ENCODE measurements at regions not wholly inside any gene's neighbourhood (a gene's known extent, or its start where the extent isn't known, plus 50 kb on each side); places are given as distances from the start of the nearest gene placed in this dataset.

DNA sequence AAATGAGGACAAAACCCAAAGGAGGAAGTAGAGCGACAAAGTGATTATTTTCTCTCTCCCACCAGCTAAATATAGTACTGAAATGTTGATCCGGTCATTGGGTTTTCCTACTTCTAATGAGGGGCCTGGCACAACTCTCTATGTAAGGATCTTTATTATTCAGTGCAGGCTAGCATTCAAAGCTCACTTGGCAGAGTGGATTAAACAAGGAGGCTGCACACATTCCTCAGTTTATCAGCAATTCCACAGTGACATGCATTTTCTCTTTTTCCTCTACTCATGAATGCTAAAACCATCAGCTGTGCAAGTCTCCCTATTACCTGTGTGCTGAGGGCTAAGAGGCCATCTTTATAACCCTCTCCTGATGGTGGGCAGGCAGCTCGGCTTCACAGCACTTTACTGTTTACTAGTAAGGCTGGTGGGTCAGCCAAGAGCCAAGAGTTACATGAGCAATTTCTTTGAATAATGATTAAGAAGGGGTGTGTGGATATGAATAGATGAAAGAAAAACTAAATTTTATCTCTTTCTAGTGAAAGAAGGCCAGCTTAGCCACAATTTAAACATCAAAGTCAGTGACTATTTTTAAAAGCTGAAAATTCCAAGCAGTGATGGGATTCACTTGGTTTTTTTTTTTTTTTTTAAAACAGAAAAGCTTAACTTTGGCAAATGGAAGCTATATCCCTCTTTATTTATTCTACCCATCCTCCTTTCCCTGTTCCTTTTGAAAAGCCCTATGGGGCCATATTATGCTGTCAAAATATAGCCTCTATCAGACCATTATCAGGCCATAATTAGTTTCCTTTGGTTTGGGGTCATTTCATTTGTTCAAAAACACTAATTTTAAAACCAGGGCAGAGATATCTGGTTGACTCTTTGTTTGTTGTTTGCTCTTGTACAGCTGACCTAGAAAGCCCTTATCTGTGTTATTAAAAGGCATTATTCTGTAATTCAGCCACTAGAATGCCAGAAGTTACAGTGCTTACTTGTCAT lies 111.0 kb downstream of the RBM43 start:
- H3K36me3 ChIP-seq (ENCODE audit: control insufficient read depth, insufficient read depth, low read length) = no peaks in the 10 kb centered on the region
- no peak overlapping the region for H3K9ac ChIP-seq (ENCODE audit: low read depth, low read length)
- H3K4me3 ChIP-seq (ENCODE audit: low read depth, low read length) = no peak overlapping the region
- H3K4me1 ChIP-seq (ENCODE audit: control insufficient read depth, insufficient read depth, low read length) = peaks cover 4% of the 10 kb centered on the region
- no peaks in the 10 kb centered on the region for H3K27me3 ChIP-seq (ENCODE audit: control insufficient read depth, insufficient read depth, low read length)
- no peaks in the 10 kb centered on the region for H3K9me3 ChIP-seq (ENCODE audit: control insufficient read depth, insufficient read depth, low read length)

DNA sequence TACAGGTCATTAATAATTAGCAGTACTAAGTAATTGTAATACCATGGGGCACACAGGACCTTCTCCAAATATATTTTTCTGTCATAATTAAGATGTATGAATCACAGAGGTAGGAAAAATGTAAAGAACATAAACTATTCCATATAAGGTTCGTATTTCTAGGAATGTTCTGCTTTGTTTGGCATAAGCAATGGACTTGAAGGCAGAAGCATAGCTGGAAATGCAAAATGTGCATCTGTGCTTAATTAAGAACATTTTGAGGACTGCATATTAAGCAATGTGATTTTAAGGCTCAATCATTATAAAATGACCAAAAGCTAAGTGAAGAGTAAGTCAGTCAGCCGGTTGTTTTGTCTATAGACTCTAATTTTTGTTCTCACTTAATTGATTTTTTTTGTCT lies 123.2 kb downstream of the RBM43 start:
- Histone ChIP-seq H3K9ac (ENCODE audit: low read depth, low read length) (no peak overlapping the region), H3K27me3 (ENCODE audit: control insufficient read depth, insufficient read depth, low read length) (no peaks in the 10 kb centered on the region), H3K4me1 (ENCODE audit: control insufficient read depth, insufficient read depth, low read length) (no peaks in the 10 kb centered on the region), H3K36me3 (ENCODE audit: control insufficient read depth, insufficient read depth, low read length) (no peaks in the 10 kb centered on the region), H3K9me3 (ENCODE audit: control insufficient read depth, insufficient read depth, low read length) (no peaks in the 10 kb centered on the region), H3K4me3 (ENCODE audit: low read depth, low read length) (no peak overlapping the region)

DNA sequence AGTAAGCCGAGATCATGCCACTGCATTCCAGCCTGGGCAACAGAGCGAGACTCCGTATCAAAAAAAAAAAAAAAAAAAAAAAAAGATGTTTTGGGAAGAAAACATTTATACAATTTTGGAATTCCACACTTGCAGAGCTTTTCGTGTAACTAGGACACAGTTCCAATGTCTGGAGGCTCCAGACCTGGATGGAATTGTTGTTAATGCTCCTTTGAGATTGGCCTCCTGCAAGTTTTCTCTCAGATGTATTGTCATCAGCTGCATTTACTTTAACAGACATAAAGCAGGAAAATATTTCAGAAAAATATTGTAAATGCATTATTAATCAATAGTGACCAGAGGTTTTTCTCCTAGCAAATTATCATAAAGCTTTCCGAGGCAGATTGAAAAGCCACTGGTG lies 124.1 kb downstream of the RBM43 start:
- Histone ChIP-seq H3K9me3 (ENCODE audit: control insufficient read depth, insufficient read depth, low read length) (no peaks in the 10 kb centered on the region), H3K4me3 (ENCODE audit: low read depth, low read length) (no peak overlapping the region), H3K27me3 (ENCODE audit: control insufficient read depth, insufficient read depth, low read length) (no peaks in the 10 kb centered on the region), H3K36me3 (ENCODE audit: control insufficient read depth, insufficient read depth, low read length) (no peaks in the 10 kb centered on the region), H3K4me1 (ENCODE audit: control insufficient read depth, insufficient read depth, low read length) (no peaks in the 10 kb centered on the region), H3K9ac (ENCODE audit: low read depth, low read length) (no peak overlapping the region)

DNA sequence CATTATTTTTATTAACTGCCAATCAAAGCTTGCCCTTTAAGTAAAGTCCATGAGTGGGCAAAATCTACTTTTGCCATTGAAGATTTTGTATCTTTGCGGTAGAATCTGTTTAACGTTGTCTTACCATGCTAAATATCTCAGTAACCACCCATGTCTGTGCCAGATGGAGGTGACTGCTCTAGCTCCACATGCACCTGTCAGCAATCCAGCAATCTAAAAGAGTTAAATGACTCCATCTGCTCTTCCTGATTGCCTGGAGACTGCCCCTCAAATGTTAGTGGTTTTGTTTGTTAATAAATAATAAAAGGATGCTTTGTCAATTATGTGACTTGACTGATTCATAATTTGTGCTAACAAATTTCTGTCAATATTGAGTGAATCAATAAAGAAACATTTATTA lies 141.7 kb downstream of the RBM43 start:
- no peaks in the 10 kb centered on the region for H3K36me3 ChIP-seq (ENCODE audit: control insufficient read depth, insufficient read depth, low read length)
- peaks cover 5% of the 10 kb centered on the region for H3K9me3 ChIP-seq (ENCODE audit: control insufficient read depth, insufficient read depth, low read length)
- H3K4me3 ChIP-seq (ENCODE audit: low read depth, low read length) = no peak overlapping the region
- no peaks in the 10 kb centered on the region for H3K27me3 ChIP-seq (ENCODE audit: control insufficient read depth, insufficient read depth, low read length)
- H3K4me1 ChIP-seq (ENCODE audit: control insufficient read depth, insufficient read depth, low read length) = no peaks in the 10 kb centered on the region
- no peak overlapping the region for H3K9ac ChIP-seq (ENCODE audit: low read depth, low read length)

DNA sequence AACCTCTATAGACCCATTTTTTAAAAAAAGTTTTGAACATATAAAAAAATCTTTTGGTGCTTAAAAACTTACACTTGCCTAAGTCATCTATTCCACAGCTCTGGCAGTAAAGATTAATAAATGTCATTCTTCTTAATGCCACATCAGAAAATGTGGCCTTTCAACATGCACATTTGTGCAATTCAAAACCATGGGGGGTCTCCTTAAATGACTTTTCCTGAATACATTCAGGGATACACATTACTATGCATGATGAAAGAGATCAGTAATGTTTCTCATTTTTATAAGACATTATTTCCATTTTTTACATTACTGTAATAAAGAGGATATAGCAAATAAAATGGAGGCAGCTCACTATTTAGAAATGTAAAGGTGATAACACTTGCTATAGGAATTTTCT lies 142.3 kb downstream of the RBM43 start:
- Histone ChIP-seq H3K4me1 (ENCODE audit: control insufficient read depth, insufficient read depth, low read length) (no peaks in the 10 kb centered on the region), H3K4me3 (ENCODE audit: low read depth, low read length) (no peak overlapping the region)

DNA sequence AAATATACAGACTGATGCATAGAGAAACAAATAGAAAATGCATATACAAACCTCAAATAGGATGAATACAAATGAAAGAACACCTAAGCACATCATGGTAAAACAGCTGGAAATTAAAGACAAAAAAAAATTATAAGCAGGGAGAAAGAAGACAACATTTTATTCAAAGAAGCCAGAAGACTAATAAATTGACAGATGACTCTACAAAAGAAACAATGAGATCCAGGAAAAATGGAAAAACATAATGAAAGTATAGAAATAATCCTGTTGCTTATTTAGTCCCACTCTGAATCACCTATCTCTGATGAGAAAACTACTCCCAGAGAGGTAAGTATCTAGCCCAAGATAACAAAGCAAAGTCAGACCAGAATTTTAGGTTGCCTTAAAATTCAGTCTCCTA lies 143.4 kb downstream of the RBM43 start:
- no peak overlapping the region for H3K4me3 ChIP-seq (ENCODE audit: low read depth, low read length)
- no peaks in the 10 kb centered on the region for H3K27me3 ChIP-seq (ENCODE audit: control insufficient read depth, insufficient read depth, low read length)
- no peak overlapping the region for H3K9ac ChIP-seq (ENCODE audit: low read depth, low read length)
- peaks cover 5% of the 10 kb centered on the region for H3K9me3 ChIP-seq (ENCODE audit: control insufficient read depth, insufficient read depth, low read length)
- no peaks in the 10 kb centered on the region for H3K4me1 ChIP-seq (ENCODE audit: control insufficient read depth, insufficient read depth, low read length)
- no peaks in the 10 kb centered on the region for H3K36me3 ChIP-seq (ENCODE audit: control insufficient read depth, insufficient read depth, low read length)

More for the DNA sequence above, 142.3 kb downstream of the RBM43 start:
- no peak overlapping the region for H3K9ac ChIP-seq (ENCODE audit: low read depth, low read length)
- peaks cover 5% of the 10 kb centered on the region for H3K9me3 ChIP-seq (ENCODE audit: control insufficient read depth, insufficient read depth, low read length)
- no peaks in the 10 kb centered on the region for H3K27me3 ChIP-seq (ENCODE audit: control insufficient read depth, insufficient read depth, low read length)
- H3K36me3 ChIP-seq (ENCODE audit: control insufficient read depth, insufficient read depth, low read length) = no peaks in the 10 kb centered on the region

DNA sequence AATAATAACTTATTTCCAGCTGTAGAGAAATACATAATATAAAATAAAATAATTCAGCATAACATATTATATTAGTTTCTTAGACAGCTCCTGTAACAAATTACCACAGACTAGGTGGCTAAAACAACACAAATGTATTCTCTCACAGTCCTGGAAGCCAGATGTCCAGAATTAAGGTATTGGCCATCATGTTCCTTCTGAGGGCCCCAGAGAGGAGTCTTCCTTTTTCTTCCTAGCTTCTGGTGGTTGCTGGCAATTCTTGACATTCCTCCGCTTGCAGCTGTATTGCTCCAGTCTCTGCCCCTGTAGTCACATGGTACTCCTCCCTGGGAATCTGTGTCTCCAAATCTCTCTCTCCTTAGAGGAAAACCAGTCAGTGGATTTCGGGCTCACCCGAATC lies 146.8 kb downstream of the RBM43 start:
- Histone ChIP-seq H3K36me3 (ENCODE audit: control insufficient read depth, insufficient read depth, low read length) (no peaks in the 10 kb centered on the region), H3K9ac (ENCODE audit: low read depth, low read length) (no peak overlapping the region), H3K27me3 (ENCODE audit: control insufficient read depth, insufficient read depth, low read length) (no peaks in the 10 kb centered on the region), H3K9me3 (ENCODE audit: control insufficient read depth, insufficient read depth, low read length) (peaks cover 5% of the 10 kb centered on the region), H3K4me1 (ENCODE audit: control insufficient read depth, insufficient read depth, low read length) (no peaks in the 10 kb centered on the region), H3K4me3 (ENCODE audit: low read depth, low read length) (no peak overlapping the region)

DNA sequence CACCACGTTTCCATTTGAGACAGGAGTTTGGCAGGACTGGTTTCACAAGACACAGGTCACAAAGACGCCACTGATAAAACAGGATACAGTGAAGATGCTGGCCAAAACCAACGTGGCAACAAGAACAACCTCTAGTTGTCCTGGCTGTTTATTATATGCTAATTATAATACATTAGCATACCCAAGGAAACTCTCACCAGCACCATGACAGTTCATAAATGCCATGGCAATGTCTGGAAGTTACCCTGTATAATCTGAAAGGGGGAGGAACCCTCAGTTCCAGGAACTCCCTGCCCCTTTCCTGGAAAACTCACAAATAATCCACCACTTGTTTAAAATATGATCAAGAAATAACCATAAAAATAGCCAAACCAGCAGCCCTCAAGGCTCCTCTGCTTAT lies 148.3 kb downstream of the RBM43 start:
- H3K27me3 ChIP-seq (ENCODE audit: control insufficient read depth, insufficient read depth, low read length) = no peaks in the 10 kb centered on the region
- H3K9me3 ChIP-seq (ENCODE audit: control insufficient read depth, insufficient read depth, low read length) = peaks cover 3% of the 10 kb centered on the region
- H3K4me1 ChIP-seq (ENCODE audit: control insufficient read depth, insufficient read depth, low read length) = no peaks in the 10 kb centered on the region
- H3K36me3 ChIP-seq (ENCODE audit: control insufficient read depth, insufficient read depth, low read length) = no peaks in the 10 kb centered on the region
- no peak overlapping the region for H3K4me3 ChIP-seq (ENCODE audit: low read depth, low read length)
- H3K9ac ChIP-seq (ENCODE audit: low read depth, low read length) = no peak overlapping the region

DNA sequence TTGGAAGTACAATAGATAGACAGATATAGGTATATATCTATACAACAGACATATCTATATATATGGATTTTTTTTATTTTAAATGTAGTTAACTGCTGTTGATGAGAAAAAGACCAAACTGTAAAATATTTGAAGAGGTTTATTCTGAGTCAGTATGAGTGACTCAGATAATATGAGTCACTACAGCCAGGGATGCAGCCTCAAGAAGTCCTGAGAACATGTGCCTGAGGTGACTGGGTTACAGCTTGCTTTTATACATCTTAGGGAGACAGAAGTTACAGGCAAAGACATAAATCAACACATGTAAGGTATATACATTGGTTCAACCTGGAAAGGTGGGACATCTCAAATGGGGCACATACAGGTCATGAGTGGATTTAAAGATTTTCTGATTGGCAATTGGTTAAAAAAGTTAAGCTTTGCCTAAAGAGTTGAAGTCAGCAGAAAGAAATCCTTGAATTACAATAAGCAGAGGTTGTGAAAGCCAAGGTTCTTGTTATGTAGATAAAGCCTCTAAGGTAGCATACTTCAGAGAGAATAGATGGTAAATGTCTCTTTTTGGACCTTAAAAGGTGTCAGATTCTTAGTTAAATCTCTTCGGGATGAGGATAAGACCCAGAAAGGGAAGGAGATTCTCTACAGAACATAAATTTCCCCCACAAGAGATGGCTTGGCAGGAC lies 149.9 kb downstream of the RBM43 start:
- Histone ChIP-seq H3K9ac (ENCODE audit: low read depth, low read length) (no peak overlapping the region), H3K36me3 (ENCODE audit: control insufficient read depth, insufficient read depth, low read length) (no peaks in the 10 kb centered on the region), H3K9me3 (ENCODE audit: control insufficient read depth, insufficient read depth, low read length) (no peaks in the 10 kb centered on the region), H3K27me3 (ENCODE audit: control insufficient read depth, insufficient read depth, low read length) (no peaks in the 10 kb centered on the region), H3K4me1 (ENCODE audit: control insufficient read depth, insufficient read depth, low read length) (no peaks in the 10 kb centered on the region), H3K4me3 (ENCODE audit: low read depth, low read length) (no peak overlapping the region)

DNA sequence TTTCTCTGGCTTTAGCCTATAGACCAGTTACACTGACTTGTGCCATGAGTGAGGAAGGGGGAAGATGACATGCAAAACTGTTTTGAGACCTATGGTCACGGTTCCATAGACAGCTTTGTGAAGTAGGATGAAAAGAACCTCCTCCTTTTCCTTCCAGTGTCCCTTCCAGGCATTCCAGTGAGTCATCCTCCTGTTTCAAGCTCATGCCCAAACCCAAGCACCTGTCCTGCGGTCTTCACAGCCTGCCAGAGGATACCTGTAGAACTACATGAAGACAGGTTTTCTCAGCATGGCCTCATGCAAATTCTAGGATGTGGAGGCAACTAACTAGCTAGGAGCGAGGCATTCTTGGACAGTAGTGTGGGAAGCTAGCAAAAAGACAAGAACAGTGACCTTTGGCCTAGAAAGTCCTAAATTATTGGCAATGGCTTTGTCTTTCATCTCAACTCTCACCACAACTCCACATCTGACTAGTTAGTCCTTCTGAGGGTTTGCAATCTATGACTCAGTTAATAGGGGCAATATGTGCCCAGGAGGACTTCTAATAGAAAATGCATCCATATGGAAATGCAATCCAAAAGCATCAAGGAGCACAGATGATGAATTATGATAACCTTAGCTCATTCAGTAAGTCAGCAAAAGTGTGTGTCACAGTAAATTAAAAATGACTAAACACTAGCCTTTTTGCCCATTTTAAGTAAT lies 154.7 kb downstream of the RBM43 start:
- H3K9ac ChIP-seq (ENCODE audit: low read depth, low read length) = no peak overlapping the region
- H3K9me3 ChIP-seq (ENCODE audit: control insufficient read depth, insufficient read depth, low read length) = no peaks in the 10 kb centered on the region
- no peaks in the 10 kb centered on the region for H3K27me3 ChIP-seq (ENCODE audit: control insufficient read depth, insufficient read depth, low read length)
- H3K4me1 ChIP-seq (ENCODE audit: control insufficient read depth, insufficient read depth, low read length) = no peaks in the 10 kb centered on the region
- no peak overlapping the region for H3K4me3 ChIP-seq (ENCODE audit: low read depth, low read length)
- H3K36me3 ChIP-seq (ENCODE audit: control insufficient read depth, insufficient read depth, low read length) = no peaks in the 10 kb centered on the region

DNA sequence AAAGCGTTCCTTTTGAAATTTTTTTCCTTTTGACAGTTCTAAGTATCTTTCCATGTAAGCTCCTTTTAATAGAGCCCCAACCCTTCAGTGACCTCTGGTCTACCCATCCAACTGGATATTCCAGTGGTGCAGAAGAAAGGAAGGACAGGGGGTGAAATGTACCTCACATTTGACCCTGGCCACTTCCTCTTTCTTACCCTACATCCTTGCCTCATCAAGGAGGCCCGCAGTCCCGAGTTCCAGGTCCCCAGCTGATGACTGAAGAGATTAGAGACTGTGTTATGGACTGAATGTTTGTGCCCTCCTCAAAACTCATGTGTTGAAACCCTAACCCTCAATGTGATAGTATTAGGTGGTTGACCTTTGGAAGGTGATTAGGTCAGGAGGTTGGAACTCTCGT lies 158.1 kb downstream of the RBM43 start:
- Histone ChIP-seq H3K4me3 (ENCODE audit: low read depth, low read length) (no peak overlapping the region), H3K9me3 (ENCODE audit: control insufficient read depth, insufficient read depth, low read length) (no peaks in the 10 kb centered on the region), H3K4me1 (ENCODE audit: control insufficient read depth, insufficient read depth, low read length) (no peaks in the 10 kb centered on the region), H3K27me3 (ENCODE audit: control insufficient read depth, insufficient read depth, low read length) (no peaks in the 10 kb centered on the region), H3K36me3 (ENCODE audit: control insufficient read depth, insufficient read depth, low read length) (no peaks in the 10 kb centered on the region), H3K9ac (ENCODE audit: low read depth, low read length) (no peak overlapping the region)
